Right lobe of liver (tissue), 6 donors: ENCODE measurements at regions not wholly inside any gene's neighbourhood (a gene's known extent, or its start where the extent isn't known, plus 50 kb on each side); places are given as distances from the start of the nearest gene placed in this dataset.

ENCODE experiments used
- ATAC-seq, 4 donors: fragments of 200-7000 bp; cut with Tn5 transposase; one replicate each; pipeline ENCODE4 v1.9.1; 2020; ENCODE audit warnings: mild to moderate bottlenecking in 4 of 4, moderate library complexity in 4 of 4
- DNase-seq, 3 donors: peaks; one replicate each; pipeline ENCODE4 v3.0.0-alpha.2; 2020
- H3K27ac ChIP-seq, 3 donors: fragments of 200-600 bp; one replicate each; pipeline ENCODE4 v1.8.0; 2022
- H3K27me3 ChIP-seq, 2 donors: fragments of 200-600 bp; one replicate each; pipeline ENCODE4 v1.8.0; 2022
- H3K36me3 ChIP-seq, 4 donors: fragments of 200-600 bp; sonication (generic) in 1 of 4; one replicate each; pipeline versions ENCODE4 v1.5.1 to v1.8.0; 2017 to 2022; ENCODE audit warnings: control low read depth in 1 of 4
- H3K4me1 ChIP-seq, 4 donors: fragments of 200-600 bp; sonication (generic) in 1 of 4; one replicate each; pipeline versions ENCODE4 v1.5.1 to v1.8.0; 2017 to 2022; ENCODE audit warnings: control low read depth in 1 of 4
- H3K4me3 ChIP-seq, 3 donors: fragments of 200-600 bp; one replicate each; pipeline ENCODE4 v1.8.0; 2022
- H3K9me3 ChIP-seq, 4 donors: fragments of 200-600 bp; sonication (generic) in 1 of 4; one replicate each; pipeline versions ENCODE4 v1.5.1 to v1.8.0; 2017 to 2022; ENCODE audit warnings: control low read depth in 1 of 4
- CTCF ChIP-seq, 4 donors: fragments of 200-600 bp in 3 of 4; fragments of 450-650 bp in 1 of 4; IDR thresholded peaks; one replicate each; pipeline versions ENCODE4 v1.5.1 to v1.8.0; 2016 to 2022; ENCODE audit warnings: antibody characterized with exemption in 4 of 4, mild to moderate bottlenecking in 2 of 4
- POLR2A ChIP-seq: fragments of 450-650 bp; IDR thresholded peaks from one replicate; pipeline ENCODE4 v1.6.1; 2017; ENCODE audit warnings: antibody characterized with exemption, mild to moderate bottlenecking
- WGBS: methylation state at CpG from one replicate; pipeline ENCODE4 v1.1.6; 2018; ENCODE audit warnings: low coverage, low lambda C conversion rate; ENCODE audit not compliant: insufficient coverage; ENCODE audit errors: missing lambda C conversion rate; 5-methylcytosine and 5-hydroxymethylcytosine counted together
- intact Hi-C, 2 donors: fragments of 100-400 bp; cut with DNase I; formaldehyde crosslinking; loops; one replicate each; pipeline versions ENCODE4 v1.11.2 to v1.14.1; 2022
- donor health status: DM: no; HTN: yes; CAD: no.
- donor health status: DM: no; HTN: no; CAD: no.
- donor health status: DM: no; HTN: no; CAD: no.
- donor health status: DM: no; HTN: yes; CAD: no.
- donor health status: DM: no; HTN: yes; CAD: no.

GRCh38 chr4:127155116-127155515 lies 477.6 kb upstream of the INTU start:
- Histone ChIP-seq H3K4me3 (no peak overlapping the region), H3K9me3 (no peaks in the 10 kb centered on the region), H3K4me1 (no peaks in the 10 kb centered on the region), H3K27ac (no peak overlapping the region), H3K27me3 (no peaks in the 10 kb centered on the region), H3K36me3 (no peaks in the 10 kb centered on the region)
- intact Hi-C loops, result no loop called here
- 44% methylated on average over 2 of the region's 2 CpGs for WGBS
- no peak for DNase-seq
- no peak for ATAC-seq
- TF ChIP-seq POLR2A, result no peak
- TF ChIP-seq CTCF (IDR thresholded peaks at IDR 0.05), result no peak

- Histone ChIP-seq H3K27me3 (no peaks in the 10 kb centered on the region), H3K4me3 (no peak overlapping the region), H3K36me3 (no peaks in the 10 kb centered on the region), H3K4me1 (no peaks in the 10 kb centered on the region), H3K9me3 (no peaks in the 10 kb centered on the region), H3K27ac (no peak overlapping the region)
- 16% methylated on average over 1 of the region's 1 CpG for WGBS
- DNase-seq, result no peak
- TF ChIP-seq POLR2A, result no peak
- no peak for TF ChIP-seq CTCF (IDR thresholded peaks at IDR 0.05)
- no peak for ATAC-seq
- intact Hi-C loops, result no loop called here
Measured at GRCh38 chr4:127155555-127155954, 477.2 kb upstream of the INTU start.

GRCh38 chr4:127162741-127163140 lies 470.0 kb upstream of the INTU start:
- H3K9me3 ChIP-seq, result no peaks in the 10 kb centered on the region
- no peak for TF ChIP-seq POLR2A
- no peak for TF ChIP-seq CTCF (IDR thresholded peaks at IDR 0.05)
- WGBS, result 53% methylated on average over 3 of the region's 3 CpGs
- H3K4me1 ChIP-seq, result no peaks in the 10 kb centered on the region
- DNase-seq (no peak), ATAC-seq (no peak)
- no peak overlapping the region for H3K4me3 ChIP-seq
- H3K27me3 ChIP-seq, result no peaks in the 10 kb centered on the region
- no peak overlapping the region for H3K27ac ChIP-seq
- intact Hi-C loops, result no loop called here
- H3K36me3 ChIP-seq, result no peaks in the 10 kb centered on the region

- no peak overlapping the region for H3K27ac ChIP-seq
- no peaks in the 10 kb centered on the region for H3K36me3 ChIP-seq
- no peaks in the 10 kb centered on the region for H3K27me3 ChIP-seq
- ATAC-seq (no peak), DNase-seq (no peak)
- TF ChIP-seq CTCF (IDR thresholded peaks at IDR 0.05) (no peak), POLR2A (no peak)
- no peaks in the 10 kb centered on the region for H3K4me1 ChIP-seq
- 35% methylated on average over 1 of the region's 1 CpG for WGBS
- no peak overlapping the region for H3K4me3 ChIP-seq
- intact Hi-C loops, result no loop called here
- no peaks in the 10 kb centered on the region for H3K9me3 ChIP-seq
Measured at GRCh38 chr4:127165971-127166370, 466.8 kb upstream of the INTU start.

- ATAC-seq (no peak), DNase-seq (no peak)
- no peak for TF ChIP-seq CTCF (IDR thresholded peaks at IDR 0.05)
- TF ChIP-seq POLR2A, result no peak
- Histone ChIP-seq H3K4me3 (no peak overlapping the region), H3K27ac (no peak overlapping the region), H3K36me3 (no peaks in the 10 kb centered on the region), H3K4me1 (no peaks in the 10 kb centered on the region), H3K9me3 (no peaks in the 10 kb centered on the region), H3K27me3 (no peaks in the 10 kb centered on the region)
- intact Hi-C loops, result no loop called here
- WGBS, result 59% methylated on average over 1 of the region's 1 CpG
Measured at GRCh38 chr4:127174201-127174600, 458.6 kb upstream of the INTU start.
